Skeletal muscle cell (primary cell): ENCODE measurements at regions not wholly inside any gene's neighbourhood (a gene's known extent, or its start where the extent isn't known, plus 50 kb on each side); places are given as distances from the start of the nearest gene placed in this dataset.

Experiments used
- DNase-seq: peaks from one replicate; pipeline ENCODE4 v3.0.0-alpha.2; 2010; ENCODE audit warnings: low read depth
- H3K4me3 ChIP-seq: 2 replicates; pipeline ENCODE4 v1.5.1; 2011; ENCODE audit warnings: low read depth, mild to moderate bottlenecking, control low read depth, low read length, moderate library complexity

DNA sequence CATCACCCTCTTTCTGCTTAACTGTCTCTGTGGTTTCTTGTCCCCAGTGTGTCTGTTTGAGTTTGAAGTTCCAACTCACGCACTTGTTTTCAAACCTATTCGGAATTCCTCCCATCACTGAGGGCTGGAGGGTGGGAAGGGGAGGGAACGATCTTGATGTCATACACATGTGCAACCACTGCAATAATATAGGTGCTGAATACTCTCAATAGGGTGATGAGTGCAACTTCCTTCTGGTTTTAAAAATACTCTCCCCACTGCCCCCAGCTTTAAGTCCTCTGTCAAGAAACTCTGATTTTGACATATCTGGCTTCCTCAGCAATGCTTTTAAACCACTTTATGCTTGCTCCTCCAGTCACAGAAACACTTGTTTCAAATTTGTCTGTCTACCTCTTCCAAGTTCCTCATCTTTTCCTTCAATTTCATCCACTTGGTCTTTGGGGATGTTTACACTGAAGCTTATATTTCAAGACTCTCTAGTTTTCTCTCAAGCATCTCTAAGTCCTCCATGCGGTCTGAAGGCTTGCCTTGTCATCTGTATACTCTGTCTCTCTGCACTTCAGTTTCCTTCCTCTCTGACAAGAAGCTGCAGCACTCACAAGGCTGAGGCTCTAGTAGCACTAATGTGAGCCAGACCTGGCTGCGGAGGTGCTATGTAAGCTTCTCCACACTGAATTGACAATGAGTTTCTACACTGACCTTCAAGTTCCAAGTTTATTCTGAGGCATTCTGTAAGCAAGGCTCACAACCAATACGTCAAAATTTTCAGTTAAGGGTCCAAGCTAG, 422.3 kb downstream of the ZEB2 start:
- DNase-seq: no peak

DNA sequence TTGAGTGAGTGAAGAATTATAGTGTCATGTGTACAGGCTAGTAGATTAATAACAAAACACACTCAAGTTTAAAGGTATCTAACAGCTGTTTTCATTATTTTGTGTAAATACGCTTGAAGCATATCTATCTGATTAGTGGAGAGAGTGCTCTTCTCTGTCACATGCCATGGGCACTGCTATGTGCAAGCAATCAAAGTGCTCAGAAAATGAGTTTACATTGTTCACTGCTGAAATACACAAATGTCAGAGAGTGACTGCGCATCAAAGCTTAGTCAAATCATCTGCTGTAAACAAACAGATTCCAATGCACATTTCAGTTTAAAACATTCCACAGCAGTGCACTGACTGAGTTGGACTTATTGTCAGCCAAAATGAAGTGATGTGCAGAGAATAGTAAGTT, 423.4 kb downstream of the ZEB2 start:
- no peak overlapping the region for H3K4me3 ChIP-seq
- DNase-seq: no peak

More for the DNA sequence above, 422.3 kb downstream of the ZEB2 start:
- no peak overlapping the region for H3K4me3 ChIP-seq

DNA sequence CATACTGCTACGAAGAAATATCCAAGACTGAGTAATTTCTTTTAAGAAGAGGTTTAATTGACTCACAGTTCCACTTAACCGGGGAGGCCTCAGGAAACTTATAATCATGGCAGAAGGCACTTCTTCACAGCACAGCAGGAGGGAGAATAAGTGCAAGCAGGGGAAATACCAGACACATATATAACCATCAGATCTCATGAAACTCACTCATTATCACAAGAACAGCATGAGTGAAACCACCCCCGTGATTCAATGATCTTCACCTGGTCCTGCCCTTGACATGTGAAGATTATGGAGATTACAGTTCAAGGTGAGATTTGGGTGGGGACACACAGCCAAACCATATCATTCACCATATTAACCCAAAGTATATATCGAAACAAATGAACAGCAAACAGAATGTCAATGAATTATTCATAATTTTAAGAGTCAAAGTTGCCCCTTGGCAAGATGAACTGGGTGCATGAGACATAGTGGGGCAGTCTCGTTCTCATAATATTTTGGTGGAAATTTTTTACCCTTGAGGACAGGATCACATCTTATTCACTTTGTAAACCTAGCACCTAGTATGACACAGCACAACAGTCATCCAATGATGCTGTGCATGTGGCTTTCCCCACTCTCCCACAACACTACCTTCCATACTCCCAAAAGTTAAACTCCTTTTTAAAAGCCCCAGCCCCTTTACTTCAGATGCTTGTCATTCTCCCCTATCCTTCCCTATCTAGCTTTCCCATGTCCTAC, 425.3 kb downstream of the ZEB2 start:
- no peak for DNase-seq
- no peak overlapping the region for H3K4me3 ChIP-seq

DNA sequence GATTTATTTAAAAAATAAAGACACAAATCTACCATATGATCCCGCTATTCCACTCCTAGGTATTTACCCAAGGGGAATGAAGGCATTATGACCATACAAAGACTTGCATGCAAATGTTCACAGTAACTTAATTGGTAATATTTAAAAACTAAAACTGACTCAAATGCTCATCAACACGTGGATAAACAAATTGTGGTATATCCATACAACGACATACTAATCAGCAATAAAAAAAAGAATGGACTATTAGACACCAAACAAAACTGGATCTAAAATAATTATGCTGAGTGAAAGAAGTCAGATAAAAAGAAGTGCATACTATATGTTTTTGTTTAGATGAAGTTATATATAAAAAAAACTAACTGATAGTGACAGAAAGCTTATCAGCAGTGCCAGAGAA, 428.3 kb downstream of the ZEB2 start:
- no peak overlapping the region for H3K4me3 ChIP-seq
- no peak for DNase-seq

DNA sequence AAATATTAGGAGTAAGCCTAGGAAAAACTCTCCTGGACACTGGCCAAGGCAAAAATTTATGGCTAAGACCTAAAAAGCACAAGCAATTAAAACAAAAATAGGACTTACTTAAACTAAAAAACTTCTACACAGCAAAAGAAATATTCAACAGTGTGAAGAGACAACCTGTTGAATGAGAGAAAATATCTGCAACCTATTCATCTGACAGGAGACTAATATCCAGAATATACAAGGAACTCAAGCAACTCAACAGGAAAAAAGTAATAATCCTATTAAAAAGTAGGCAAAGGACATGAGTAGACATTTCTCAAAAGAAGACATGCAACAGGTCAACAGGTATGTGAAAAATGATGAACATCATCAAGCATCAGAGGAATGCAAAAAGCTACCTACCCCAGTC, 431.1 kb downstream of the ZEB2 start:
- no peak for DNase-seq
- H3K4me3 ChIP-seq: no peak overlapping the region

DNA sequence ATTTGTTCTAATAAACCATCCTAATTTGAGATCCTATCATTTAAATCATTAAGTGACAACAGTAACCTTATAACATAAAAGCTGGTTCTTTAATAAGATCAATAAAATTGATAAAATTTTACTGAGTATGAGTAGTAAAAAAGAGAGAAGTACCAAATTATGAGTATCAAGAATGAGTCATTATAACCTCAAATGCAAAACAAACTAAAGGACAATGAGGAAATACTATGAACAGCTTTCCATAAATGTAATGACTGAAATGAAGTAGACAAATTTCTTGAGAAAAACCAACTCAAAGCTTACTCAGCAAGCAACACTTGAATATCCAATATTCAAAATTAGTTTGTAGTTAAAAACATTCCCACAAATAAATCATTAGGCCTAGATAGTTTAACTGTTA, 433.0 kb downstream of the ZEB2 start:
- H3K4me3 ChIP-seq: no peak overlapping the region
- no peak for DNase-seq

DNA sequence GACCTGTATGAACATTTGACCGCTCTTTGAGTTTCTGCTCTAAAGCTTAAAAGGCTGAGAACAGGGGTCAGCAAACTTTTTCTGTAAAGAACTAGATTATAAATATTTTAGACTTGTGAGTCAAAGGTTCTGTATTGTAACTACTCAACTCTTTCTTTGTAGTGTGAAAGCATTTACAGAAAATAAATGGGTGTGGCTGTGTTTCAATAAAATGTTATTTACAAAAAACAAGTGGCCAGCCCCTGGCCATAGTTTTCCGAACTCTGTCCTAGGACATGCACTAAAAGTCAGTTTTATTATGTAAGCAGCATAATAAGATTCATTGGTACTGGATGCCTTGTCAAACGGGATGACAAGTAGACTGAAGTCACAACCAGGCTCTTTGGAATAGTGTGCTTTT, 434.9 kb downstream of the ZEB2 start:
- no peak for DNase-seq
- H3K4me3 ChIP-seq: no peak overlapping the region

DNA sequence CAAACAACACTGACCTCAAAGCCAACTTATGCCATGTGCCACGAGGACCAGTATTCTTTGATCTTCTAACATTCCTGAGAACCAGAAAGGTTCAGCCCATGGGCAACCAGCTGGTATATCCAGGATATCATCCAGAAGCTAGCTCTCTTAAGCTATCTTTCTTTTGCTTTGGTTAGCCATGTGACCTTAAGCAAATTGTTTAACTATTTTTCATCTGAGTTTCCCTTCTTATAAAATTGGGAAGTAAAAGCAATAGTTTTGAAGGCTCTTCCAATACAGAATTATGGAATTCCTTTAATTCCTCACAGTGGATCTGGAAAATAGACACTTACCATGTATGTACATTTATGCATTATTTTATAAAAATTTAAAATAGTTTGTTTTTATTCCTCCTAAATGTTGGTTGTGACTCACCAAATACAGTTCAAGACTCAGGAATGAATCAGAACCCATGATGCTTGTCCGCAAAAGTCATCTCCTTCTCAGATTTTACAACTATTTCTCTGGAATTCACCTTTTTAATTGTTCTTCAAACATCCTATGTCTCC, 435.7 kb downstream of the ZEB2 start:
- no peak overlapping the region for H3K4me3 ChIP-seq
- DNase-seq: peak; percentile 43

DNA sequence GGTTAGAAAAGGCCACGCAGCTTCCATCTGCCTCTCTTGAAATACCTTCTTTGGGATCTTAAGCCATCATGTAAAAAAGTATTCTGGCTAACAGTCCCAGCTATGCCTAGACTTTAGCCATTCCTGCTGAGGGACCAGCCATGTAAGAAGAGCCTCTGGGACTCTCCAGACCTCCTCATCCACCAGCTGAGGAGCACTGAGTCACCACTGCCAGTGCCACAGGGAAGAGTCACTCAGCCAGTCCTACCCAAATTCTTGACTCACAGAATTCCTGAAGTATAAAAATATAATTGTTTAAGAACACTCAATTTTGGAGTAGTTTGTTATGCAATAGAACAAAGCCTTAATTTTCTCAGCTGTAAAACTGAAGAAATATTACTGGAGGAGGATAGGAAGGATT, 436.7 kb downstream of the ZEB2 start:
- no peak overlapping the region for H3K4me3 ChIP-seq
- peak; percentile 43 for DNase-seq

DNA sequence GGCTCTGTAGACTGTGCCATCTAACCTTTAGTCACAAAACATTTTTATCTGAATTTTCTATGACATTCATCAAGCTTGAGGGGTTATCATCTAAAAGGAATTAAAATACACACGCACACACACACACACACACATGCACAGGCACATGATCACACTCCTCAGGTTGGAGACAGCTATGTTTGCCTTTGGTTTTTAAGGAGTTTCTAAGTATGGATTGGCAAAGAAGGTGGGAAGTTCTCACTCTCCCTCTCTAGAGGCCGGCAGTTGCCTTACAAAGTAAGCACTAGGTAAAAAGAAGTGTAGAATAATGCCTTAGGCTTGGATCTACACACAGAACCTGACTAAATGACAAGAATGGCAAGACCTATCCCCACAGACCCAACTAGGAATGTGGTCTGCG, 437.1 kb downstream of the ZEB2 start:
- no peak overlapping the region for H3K4me3 ChIP-seq
- no peak for DNase-seq

DNA sequence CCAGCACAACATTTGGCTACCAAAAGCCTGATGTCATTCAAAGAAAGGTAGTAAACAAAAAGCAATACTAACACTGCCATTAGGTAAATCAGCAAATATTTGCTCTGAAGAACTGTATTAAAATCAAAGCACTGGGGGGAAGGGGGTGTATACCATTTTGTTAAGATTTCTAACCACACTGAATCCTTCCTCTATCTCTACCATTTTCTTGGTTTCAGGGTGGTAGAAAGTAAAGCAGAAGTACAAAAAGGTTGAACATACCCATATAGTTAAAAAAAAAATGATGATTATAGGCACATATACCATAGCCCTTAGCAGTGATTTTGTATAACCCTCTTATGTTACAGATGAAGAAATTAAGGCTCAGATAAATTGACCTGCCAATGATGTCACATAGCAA, 437.6 kb downstream of the ZEB2 start:
- H3K4me3 ChIP-seq: no peak overlapping the region
- DNase-seq: no peak

DNA sequence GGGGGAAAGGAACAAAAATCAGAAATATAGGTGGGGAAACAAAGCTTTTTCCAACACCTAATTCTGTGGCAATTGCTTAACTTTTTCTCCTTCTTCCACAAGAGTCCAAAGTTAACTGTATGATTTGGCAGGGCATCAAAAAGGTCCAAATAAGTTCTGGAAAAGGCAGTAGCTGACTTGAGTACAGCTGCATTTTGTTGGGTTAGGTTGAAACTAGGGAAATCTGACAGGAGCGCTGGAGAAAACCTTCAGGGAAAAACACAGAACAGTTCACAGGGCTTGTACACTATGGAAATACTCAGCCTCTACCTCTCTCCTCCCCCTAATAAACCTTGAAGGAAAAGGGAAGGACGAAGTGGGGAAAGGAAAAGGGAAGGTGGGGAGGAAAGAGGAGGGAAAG, 438.6 kb downstream of the ZEB2 start:
- no peak overlapping the region for H3K4me3 ChIP-seq
- DNase-seq: no peak

DNA sequence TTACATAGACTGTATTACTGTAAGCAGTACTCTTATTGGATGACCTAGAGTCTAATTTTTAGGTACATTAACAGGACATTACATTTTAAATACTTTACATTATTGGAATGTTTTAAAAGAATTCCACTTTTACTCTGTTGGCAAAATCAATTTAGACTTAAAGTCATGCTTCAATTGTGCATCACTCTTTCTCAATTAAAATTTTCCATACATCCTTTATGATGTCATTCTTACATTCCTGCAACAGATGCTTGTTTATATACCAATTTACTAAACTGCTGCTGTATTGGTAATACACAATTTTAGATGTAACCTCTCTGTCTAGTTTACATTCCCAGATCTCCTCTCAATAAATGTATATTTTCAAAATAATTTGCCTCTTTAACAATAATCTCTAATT, 440.1 kb downstream of the ZEB2 start:
- DNase-seq: no peak
- H3K4me3 ChIP-seq: no peak overlapping the region

DNA sequence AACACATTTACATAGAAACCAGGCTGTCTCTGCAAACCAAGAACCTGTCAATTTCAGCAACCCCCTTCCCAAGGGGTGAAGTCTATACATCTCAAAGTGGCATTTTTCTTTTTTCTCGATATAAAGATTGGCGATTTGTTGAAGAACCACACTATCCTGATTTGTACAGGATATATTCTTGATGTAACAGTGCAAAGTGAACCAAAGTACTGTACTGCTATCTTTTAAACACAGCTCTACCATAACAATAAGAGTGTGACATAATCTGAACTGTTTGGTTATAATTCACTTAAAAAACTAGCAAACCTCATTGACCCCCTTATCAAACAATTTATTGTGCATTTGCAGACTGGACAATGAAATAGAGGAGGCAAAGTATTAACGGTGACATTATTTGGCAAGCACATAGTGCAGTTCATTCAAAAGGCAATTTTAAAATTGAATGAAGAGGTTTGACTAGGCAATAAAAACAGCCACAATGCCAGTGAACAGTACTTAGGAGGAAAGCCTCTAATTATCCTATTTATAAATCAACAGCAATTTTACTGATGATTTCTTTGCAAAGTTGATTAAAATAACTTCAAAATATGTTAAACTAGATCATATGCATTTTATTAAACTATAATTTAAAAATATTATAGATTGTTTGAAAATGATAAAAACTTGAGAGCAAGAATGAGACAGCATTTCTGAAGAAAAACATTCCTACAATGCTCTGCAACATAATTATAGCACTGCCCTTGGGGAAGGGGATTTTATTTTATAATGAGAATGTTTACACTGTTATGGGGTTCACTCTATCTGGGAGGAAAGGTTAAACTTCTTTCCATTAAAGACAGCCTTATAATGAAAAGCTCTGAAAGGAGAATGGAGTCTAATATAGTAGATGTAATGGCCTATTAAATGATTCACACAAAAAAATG, 440.9 kb downstream of the ZEB2 start:
- DNase-seq: no peak
- H3K4me3 ChIP-seq: no peak overlapping the region

DNA sequence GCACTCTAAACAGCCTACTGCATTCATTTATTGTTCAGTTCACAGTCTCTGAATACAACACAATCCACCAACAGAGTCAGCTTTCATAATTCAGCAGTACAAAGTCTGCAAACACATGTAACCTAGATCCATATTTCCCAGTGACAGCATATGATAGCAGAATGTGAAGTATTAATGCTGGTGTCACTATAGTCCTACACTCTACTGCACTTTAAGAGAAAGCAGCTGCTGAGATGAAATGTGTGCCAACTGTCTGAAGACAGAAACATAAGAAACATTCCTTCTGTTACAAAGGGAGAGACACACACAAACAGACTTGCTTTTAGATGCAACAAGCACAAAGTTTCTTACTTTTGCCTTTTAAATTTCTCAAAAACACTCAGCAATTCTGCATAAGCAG, 441.8 kb downstream of the ZEB2 start:
- no peak overlapping the region for H3K4me3 ChIP-seq
- DNase-seq: peak; percentile 14

DNA sequence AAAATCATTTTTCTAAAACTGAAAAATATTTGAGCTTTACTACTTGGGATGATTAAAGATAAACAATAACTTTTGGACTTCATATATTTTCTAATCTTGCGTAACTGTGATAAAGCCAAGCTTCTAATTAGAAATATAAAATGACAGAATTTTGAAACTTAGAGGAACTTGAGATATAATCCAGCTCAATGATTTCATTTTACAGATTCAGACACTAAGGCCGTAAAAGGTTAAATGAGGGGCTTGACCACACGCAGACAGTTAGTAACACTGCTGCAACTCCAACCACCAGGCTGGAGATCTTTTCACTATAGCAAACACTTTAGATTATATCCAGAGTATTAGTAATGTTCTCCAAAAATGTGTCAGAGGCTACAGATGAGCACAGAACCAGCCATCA, 445.5 kb downstream of the ZEB2 start:
- H3K4me3 ChIP-seq: no peak overlapping the region
- DNase-seq: no peak

DNA sequence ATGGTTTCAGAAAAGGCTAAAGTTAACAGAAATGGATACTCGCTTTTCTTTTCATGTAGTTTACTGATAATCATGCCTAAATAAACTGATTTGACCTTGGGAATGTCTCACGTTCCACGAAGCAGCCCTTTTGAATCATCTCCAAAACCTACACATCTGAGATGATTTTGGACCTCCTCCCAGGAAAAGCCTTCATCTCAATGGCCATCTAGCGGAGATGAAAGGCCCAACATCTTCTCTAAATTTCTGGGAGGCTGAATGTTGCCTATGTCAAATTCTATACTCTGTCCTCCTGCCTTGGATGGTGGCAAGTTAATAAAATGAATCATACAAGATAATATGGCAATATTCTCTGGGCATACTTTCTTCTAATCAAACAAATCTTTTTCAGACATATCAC, 448.5 kb downstream of the ZEB2 start:
- H3K4me3 ChIP-seq: no peak overlapping the region
- DNase-seq: peak; percentile 6

DNA sequence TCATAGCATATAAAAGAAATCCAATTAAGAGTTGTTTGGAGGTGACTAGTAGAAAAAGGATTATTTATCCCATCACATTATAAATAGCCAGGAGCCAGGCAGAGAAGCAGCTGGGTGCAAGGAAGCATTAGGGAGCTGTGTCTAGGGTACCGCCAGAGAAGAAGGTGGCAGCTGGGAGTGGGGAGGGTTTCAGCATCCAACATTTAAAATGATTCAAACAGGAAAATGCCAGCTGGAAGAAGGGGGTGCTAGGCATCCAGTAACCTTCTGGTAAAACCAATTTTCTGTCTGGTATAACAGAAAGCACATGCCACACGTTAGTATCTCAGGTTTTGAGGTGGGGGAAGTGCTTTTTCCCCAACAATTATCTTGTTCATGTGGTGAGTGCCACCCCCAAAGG, 452.4 kb downstream of the ZEB2 start:
- no peak overlapping the region for H3K4me3 ChIP-seq
- DNase-seq: no peak

DNA sequence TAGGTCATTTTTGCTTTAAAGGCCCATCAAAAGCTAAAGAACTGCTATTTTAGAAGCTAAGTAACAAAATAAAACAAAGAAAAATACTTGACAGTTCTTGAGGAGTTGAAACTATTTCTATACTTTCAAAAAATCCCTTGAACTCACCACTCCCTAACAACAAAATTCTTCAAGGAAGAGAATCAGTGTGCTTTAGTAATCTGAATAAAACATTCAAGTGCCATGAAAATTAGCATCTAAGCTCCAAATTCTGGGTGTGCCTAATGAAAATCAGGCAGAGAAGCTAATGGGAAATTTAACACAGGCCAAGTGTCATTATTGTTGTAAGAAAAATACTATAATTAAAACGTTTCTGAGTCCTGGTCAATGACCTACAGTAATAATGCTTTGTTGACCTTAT, 456.3 kb downstream of the ZEB2 start:
- H3K4me3 ChIP-seq: no peak overlapping the region

DNA sequence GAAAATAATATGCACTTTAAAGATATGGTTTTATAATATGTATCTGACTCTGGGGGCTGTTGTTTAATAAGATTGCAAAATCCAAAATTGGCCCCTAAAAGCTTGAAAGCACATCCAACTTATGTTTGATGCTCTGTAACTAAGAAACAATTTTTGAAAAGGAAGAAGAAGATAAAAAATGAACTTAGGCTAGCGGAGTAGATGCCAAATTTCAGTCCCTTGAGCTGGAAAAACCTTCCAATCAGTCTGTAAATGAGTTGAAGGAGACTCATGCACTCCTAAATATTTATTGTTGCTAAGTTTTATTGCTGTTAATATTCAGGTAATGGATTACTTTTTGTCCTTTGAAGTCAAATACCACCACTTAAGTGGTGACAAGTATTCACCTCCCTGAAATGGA, 465.0 kb downstream of the ZEB2 start:
- no peak for DNase-seq
- no peak overlapping the region for H3K4me3 ChIP-seq

More for the DNA sequence above, 456.3 kb downstream of the ZEB2 start:
- DNase-seq: no peak
